ENCODE measurements at regions not wholly inside any gene's neighbourhood (a gene's known extent, or its start where the extent isn't known, plus 50 kb on each side); places are given as distances from the start of the nearest gene placed in this dataset.

DNA sequence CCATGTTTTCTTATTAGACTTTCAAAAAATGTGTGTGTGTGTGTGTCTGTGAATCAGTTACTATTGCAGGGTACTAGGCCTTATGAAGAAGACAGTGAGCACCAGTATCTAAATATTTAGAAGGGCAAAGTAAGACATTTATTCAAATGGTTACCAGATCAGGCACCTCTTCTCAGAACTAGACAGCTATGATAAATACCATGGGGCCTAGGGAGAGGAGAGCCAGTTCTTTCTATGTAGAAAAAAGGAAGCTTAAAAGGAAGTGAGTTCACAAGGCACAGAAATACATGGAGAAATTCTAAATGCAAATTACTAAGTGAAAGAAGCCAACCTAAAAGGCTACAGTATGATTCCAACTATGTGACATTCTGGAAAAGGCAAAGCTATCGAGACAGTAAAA lies 261.3 kb downstream of the SOX11 start:
- no peak for DNase-seq (ENCODE audit: low read depth)

DNA sequence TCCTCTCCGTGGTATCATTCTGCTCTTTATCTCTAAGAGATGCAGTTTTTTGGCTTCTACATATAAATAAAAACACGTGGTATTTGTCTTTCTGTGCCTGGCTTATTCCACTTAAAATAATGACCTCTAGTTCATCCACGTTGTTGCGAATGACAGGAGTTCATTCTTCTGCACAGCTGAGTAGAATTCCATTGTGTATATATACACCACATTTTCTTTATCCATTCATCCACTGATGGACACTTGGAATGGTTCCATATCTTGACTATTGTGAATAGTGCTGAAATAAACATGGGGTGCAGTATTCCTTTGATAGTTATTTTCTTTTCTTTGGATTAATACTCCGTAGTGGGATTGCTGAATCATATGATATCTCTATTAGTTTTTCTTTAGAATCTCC lies 262.3 kb downstream of the SOX11 start:
- DNase-seq (ENCODE audit: low read depth): no peak

DNA sequence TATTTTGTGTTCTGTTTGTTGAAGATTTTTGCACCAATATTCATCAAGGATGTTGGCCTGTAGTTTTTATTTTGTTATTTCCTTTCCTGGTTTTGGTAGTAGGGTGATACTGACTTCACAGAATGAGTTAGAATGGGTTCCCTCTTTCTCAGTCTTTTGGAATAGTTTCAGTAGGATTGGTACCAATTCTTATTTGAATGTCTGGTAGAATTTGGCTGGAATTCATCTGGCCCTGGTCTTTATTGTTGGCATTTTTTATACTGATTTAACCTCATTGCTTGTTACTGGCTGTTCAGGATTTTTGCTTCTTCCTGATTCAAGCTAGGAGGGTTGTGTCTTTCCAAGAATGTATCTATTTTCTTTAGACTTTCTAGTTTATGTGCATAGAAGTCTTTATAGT lies 263.7 kb downstream of the SOX11 start:
- DNase-seq (ENCODE audit: low read depth): no peak

DNA sequence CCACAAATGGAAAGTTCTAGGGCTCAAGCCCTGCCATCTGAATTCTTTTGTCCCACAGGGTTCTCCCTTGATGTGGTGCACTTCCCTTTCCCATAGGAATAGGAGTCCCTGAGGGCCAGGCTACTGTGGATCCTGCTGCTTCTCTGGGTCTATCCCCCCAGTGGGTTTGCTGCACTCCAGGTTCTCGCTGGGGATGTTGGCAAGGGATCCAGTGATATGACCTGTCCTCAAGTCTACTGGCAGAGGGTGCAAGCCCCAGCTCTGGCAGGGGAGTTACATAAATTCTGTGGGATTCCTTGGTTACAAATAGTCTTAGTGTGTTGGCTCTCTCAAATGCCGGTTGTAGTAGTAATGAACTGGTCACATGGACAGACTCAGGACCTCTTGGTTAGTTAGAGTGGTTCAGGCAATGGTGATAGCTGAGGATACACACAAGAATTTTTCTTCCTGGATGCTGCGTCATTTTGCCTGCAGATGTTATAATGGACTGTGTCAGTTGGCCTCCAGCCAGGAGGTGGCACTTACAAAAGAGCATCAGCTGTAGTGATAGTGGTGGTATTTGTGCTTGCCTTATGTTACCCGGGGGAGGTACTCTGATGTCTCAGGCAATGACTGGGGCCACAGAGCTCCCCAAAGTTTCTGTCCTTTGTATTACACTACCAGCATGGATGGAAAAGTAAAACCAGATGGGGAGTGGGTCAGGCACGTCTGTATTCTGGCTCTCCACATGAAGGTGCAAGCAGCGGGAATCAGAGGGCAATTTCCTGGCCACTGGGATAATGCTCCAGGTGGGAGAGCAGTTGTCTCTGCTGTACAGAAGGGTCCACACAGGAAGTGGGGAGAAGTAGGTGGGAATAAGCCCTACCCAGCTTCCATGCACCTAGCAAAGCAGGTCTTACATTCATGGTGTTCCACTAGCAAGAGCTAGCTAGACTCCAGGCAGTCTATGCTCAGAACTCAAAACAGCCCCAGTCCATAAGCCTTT lies 267.9 kb downstream of the SOX11 start:
- DNase-seq (ENCODE audit: low read depth): no peak

DNA sequence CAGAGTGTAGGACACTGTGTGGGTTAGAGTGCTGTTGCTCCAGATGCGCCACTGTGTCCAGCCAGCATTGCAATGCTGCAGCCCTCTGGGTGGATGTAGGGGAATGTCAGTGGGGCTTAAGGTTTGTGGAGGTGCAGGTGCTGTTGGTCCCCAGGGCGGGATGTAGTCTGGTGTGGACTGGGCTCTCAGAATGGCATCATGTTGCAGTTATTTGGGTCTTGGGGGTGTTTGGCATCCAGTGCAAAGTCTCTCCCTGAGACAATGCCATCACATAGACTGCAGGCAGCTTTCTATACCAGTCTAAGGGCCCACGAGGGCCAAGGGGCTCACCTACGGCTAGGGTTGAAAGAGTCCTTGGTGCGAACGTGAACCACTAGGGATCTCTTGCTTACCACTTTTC lies 275.3 kb downstream of the SOX11 start:
- no peak for DNase-seq (ENCODE audit: low read depth)

DNA sequence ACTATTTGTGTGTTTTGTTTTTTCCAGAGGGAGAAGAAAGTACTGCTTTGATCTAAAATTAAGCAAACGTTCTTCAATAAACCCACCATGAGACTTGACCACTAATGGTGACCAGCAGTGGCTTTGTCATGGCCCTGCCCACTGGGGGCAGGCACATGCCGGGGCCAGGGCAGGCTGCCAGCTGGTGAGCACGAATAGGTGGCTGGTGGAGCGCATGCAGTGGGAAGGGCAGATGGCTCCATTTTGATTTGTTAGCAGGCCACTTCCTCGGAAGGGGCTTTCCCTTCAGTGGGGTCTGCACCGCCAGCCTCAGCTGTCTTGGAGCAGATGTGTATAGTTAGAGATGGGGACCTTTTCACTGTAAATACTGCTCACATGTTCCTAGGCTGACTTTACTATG lies 277.1 kb downstream of the SOX11 start:
- no peak for DNase-seq (ENCODE audit: low read depth)

DNA sequence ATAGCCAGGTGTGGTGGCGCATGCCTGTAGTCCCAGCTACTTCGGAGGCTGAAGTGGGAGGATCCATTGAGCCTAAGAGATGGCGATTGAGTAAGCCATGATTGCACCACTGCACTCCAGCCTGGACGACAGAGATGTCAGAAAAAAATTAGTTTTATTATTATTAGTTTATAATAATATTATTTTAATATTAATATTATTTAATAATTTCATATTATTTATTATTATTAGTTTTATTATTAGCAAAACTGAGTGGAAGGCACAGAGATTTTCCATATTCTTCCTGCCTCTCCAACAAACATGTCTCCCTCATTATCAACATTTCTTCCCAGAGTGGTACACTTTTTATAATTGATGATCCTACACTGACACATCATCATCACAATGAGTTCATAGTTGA lies 278.2 kb downstream of the SOX11 start:
- DNase-seq (ENCODE audit: low read depth): no peak

DNA sequence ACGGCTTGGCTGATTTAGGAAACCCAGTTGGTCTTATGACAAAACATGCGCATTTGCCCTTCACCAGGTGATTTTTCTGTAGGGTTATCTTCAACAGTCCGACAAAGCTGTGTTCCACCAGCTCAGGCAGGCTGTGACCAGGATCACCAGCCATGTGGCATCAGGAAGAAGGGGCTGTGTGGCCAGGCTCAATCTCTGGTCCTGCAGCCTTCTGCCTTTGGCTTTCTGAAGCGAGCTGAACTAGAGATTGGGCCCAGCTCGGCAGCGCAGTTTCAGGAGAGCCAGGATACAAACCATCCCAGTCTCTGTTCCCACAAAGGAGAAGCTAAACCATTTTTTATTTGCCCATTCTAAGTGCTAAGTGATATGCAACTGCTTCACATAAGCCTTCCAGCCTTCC lies 282.3 kb downstream of the SOX11 start:
- no peak for DNase-seq (ENCODE audit: low read depth)

DNA sequence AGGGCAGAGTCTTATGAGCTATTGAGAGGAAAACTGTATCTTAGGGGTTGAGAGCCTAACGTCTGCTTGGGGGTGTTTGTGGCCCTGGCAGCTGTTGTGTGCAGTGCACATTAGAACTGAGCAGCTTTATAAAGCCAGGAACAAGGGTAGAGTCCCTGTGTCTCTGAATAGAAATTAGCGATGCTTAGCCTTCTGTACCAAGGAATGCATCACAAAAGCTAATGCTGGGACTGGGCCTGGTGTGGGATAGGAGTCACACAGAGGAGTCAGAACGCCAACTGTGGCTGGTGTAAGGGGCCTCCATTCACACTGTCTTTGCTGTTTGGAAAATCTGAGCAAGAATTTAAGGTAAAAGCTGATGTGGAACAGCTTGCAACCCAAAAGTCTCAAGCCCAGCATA lies 283.2 kb downstream of the SOX11 start:
- DNase-seq (ENCODE audit: low read depth): no peak

DNA sequence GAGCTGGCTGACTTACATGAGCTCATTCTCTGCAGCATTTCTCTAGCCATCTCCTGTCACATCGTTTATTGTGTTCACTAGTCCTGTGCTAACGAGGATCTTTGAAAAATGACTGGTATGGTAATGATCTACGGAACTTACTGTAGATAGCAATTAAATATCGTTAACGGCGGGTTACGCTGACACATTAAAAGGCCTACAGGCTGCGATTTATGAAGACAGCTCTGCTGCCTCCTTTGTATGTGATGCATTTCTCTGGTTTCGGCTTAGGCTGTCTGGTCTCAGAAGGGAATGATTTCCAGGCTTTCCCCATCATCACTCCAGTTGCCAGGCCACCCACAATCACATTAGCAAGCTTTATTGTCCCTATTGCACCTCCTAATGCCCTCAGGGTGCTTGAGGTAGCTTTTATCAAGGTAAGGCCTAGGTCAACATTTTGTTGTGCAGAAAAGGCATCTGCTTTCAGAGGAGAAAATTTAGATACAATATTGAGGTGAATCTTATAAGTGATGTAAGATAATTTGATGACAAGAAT lies 284.4 kb downstream of the SOX11 start:
- DNase-seq (ENCODE audit: low read depth): no peak

DNA sequence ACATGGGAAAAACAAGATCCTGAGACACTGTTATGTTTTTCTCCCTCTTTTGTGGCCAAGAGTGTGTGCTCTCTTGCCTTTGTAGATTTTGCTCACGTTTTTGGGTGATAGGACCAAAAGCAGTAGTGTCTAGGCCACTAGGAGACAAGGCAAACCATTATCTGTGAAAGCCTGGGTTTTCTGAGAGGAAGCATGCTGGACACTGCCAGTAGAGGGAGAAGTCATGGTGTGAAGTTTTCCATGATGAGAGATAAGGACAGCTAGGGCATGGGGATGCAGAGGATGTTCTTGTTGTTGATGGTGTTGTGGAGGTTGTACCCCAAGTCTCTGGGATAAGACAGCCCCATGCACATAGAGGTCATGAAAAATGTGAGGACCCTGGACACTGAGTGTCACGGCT lies 285.3 kb downstream of the SOX11 start:
- no peak for DNase-seq (ENCODE audit: low read depth)

DNA sequence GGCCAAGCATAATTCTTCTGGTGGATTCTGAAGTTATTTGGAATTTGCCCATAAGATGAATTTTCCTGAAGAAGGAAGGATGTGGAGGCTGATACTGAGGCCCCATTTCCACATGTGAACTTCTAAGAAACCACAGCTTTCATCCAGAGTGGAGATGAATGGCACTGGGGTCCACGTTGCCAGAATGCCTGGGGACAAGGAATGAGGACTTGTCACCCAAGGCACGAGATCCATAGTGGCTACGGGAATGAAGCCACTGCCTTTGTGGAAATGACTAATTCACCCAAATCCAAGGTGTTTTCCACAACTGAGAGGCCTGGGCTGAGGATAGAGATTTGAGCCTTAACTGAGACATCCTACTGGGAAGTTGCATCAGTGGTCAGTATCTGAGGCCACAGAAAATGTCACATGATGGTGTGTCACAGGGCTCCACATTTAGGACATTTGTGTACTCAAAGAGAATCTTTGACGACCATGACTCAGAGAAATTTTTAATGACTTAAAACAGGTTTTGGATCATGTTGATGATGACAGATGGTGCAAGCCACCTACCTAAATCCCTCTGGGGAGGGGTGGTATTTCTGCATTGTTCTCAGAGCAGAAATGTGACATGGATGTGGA lies 286.1 kb downstream of the SOX11 start:
- no peak for DNase-seq (ENCODE audit: low read depth)

DNA sequence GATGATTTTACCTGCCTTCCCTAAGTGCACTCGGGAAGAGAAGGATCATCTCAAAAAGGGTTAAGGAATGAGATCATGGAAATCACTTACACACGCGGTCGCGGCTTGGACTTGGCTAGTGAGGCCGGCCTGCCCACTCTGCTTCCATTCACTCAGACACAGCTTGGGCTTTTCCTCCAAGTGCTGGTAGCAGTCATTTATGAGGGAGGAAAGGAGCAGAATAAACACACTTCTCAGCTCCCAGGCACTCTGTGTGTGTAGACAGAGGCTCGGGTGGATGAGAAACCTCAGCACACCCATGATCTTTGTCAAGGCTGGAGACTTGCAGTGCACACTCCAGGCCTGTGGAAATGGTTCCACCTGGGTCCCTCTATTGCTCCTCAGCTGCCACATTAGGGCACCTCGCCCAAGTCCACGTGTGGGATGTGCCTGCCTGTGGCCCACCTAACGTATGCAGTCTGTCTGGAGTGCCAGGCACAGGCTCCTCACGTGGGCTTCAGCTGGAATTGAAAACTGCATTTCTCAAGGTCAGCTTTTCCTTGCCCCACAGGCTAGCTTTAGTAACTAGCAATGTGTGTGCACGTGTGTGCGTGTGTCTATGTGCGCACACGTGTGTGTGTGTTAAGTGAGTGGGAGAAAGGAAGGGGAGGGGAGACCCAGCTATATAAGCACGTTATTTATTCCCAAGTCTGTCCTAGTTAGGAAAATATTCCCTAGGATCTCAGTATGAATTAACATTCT lies 288.4 kb downstream of the SOX11 start:
- no peak for DNase-seq (ENCODE audit: low read depth)

DNA sequence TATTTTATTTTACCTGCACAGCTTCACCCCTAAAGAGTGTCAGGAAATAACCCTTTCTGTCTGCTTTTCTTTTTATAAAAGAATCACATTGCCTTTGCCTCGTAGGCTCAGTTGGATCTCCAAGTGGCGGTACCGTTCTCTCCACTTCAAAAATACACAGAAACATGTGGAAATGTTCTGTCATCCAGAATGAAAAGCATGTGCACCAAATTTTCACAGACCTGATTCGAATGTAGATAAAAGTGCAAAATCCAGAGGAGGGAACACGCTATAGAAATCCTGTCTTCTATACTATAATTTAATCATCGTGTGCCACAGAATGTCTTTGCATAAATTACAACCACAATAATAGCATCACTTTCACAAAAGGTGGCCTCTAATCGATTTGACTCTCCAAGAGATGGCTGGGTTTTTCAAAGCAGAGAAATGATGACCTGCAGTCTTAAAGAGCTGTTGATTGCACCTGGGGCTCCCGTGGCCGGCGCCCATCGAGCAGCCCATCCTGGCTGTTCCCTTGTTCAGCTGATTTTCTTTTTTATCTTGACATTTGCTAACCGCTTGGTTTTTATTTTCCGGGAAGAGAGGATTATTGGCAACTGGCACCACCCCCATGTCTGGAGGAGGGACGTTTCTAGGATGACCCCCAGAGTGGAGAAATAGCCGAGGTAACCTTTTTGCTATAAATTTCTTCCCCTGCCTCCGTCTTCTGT lies 290.2 kb downstream of the SOX11 start:
- DNase-seq (ENCODE audit: low read depth): no peak

DNA sequence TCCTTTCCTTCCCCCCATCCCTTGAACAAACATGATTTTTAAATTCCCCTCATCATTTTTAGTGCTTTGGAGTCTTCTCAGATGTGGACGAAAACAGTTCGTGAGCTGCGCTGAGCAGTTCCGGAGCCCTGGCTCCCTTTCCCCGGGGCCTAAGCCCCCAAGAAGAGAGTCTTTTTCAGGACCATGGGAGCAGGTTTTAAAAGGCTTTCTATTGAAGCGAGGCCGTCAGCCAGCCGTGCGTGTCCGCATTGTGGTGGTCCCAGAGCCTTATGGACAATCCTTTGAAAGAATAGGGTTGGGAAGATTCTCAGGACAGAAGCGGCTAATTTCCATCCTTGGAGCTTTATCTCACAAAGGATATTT lies 290.7 kb downstream of the SOX11 start:
- DNase-seq (ENCODE audit: low read depth): no peak

DNA sequence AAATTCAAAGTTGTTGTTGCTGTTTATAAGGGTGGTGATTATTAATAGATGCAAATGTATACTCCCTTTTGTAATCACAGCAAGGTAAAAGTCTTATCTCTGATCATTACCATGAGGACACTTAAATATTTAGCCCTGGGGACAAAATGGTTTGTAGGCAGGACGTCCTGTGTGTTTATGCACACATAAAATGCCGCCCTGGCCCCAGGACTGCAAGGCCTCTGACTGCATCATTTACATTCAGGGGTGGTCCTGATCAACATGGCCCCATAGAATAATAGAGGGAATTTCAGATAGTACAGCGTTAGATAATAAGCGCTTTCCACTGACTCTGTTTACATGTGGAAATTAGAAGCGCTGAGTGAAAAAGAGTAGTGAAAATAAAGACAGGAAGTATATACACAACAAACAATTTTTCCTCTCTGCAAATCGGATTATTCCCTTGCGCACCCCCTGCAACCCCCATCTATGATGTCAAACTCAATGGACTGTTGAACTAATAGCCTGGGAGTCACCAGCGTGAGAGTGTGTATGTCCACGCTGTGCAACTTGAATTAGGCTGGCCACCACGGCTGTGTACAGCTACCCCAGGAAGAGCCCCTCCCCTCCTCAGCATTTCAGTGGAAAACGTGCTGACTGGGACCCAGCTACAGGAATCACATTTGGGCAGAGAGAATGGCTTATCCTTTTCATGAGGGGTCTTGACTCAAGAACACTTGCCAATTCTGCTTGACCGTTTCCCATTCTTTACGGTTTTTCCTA lies 291.5 kb downstream of the SOX11 start:
- no peak for DNase-seq (ENCODE audit: low read depth)

DNA sequence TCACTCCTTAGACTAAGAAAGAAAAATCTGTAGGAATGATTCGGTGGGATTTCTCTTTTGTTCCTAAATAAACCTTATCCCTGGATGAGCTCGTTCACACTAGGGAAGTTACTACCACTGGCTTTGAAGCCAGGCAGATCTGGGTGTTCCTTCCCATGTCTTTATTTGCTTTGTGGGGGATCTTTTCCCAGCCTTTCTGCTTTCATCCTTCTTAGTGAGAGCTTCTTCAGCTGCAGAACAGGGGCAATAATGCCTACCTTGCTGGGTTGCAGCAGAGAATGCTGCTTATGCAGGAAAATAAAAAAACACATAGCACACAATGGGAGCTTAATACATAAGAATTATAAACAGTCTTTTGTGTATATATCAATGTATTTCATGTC lies 292.1 kb downstream of the SOX11 start:
- no peak for DNase-seq (ENCODE audit: low read depth)

DNA sequence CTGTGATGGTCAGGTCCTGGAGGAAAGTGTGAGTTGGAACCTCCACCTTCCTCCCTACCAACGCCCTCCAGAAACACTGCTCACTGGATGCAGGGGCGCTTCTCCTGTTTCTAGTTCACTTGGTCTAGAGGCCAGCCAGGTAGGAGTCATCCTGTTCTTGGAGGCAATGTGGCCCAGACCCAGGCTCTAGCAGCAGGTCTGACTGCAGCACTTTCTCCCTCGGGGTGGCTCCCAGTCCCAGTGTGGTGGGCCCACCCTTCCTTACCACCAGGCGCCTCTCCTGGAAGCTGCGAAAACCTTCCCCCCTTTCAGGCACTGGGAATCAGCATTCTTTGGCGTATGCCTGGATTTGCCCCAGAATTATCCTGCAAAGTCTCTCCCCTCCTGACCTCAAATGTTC lies 292.8 kb downstream of the SOX11 start:
- no peak for DNase-seq (ENCODE audit: low read depth)

DNA sequence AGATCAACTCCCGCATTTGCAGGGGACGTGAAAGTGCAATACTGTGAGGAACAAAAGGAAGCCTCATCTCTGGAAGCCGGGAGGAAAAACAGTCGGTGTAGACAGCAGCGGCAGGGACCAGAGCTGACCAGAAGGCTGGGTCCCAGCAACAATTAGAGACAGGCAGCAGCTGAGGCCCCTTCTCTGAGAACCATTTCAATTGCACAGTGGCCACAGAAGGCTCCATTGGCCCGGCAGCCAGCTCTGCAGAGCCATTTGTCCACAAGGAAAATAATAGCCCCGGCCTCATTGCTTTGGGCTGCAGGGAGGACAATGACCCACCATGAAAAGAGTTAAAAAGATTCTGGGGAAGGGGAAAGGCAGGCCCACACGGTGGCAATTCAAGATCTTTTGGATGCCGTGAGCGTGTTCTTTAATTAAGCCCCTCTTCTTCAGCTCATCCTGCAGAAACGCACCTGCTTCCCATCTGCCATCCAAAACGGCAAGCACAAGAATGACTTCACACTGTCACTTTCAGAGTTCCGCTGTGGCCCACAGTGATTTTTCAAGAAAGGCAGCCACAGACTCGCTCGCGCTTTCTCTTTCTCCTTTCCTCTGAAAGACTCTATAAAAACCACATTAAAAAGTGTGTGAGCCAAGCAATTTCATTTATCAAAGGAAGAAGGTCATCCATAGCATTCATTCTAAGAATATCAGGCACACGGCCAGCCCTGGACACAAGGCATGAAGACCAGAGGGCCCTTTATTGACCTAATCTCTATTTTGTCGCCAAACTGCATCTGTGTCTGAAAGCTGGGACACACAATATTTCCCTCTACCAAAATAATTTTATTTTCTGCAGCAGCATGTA lies 293.6 kb downstream of the SOX11 start:
- DNase-seq (ENCODE audit: low read depth): no peak
